ENCODE measurements at regions not wholly inside any gene's neighbourhood (a gene's known extent, or its start where the extent isn't known, plus 50 kb on each side); places are given as distances from the start of the nearest gene placed in this dataset.
"Not testable (repeated sequence)": the region's sequence is repeated elsewhere in the genome, so short reads cannot be mapped to it uniquely, and the experiment has no call there.

DNA sequence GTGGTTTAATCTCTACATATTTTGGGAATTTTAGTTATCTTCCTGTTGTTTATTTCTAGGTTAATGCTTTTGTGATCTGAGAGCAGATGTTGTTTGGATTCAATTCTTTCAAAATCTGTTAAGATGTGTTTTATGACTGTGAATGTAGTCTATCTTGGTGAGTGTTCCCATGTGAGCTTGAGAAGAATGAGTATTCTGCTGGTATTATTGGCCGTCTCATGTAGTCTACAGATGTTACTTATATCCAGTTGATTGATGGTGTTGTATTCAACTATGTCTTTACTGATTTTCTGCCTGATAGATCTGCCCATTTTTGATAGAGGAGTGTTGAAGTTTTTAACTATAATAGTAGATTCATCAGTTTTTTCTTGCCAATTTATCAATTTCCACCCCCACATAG, 141.4 kb upstream of the FOXP2 start:
- DNase-seq: no peak

DNA sequence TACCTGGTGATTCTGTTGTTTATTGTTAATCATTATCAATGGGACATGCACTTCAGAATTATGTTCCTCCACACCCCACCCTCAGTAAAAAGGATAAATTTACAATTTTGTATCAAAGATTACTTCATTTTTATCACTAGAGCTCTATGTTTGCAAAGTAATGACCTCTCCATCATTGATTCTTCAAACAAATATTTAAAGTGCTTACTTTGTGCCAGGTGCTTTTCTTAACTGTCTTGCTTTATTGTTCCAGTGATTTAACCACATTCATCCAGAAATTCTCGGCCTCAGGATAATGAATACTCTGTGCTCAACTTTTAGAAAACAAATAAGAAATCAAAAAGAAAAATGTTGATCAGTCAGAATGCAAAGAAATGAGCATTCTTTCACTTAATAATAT, 144.9 kb upstream of the FOXP2 start:
- DNase-seq: no peak

- not testable (repeated sequence) for DNase-seq
These were observed 147.1 kb upstream of the FOXP2 start for GRCh38 chr7:114267550-114267949.

DNA sequence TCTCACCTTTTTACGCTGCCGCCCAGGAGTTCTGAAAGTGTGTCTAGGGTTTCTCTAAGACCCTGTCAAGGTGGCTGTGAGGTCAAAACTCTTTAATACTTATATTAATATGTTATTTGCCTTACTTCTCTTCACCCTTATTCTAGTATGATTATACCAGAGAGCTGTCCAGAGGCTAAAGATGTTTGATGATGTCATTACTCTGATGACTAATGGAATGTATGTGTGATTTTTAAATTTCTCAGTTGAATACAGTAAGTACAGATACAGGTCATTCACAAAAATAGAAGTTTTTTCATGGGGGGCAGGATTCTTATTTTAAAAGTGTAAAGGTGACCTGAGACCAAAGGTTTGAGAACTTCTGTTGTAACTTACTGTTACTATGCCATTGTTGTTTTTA, 150.6 kb upstream of the FOXP2 start:
- no peak for DNase-seq

DNA sequence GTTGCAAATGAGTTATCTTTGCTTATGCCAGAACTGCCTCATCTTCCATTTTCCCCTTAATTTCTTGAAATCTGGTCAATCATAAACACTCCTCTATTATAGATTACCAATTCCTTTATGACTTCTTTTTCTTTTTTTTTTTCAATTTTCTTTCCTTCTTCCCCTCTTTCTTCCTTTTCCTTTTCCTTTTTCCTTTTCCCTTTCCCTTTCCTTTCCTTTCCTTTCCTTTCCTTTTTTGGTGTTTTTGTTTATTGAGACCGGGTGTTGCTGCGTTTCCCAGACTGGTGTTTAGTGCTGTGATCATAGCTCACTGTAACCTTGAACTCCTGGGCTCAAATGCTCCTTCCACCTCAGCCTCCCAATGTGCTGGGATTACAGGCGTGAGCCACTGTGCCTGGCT, 151.4 kb upstream of the FOXP2 start:
- DNase-seq: no peak

- DNase-seq: no peak
These were observed 159.2 kb upstream of the FOXP2 start for GRCh38 chr7:114255404-114255841.

- DNase-seq: no peak
These were observed 171.0 kb upstream of the FOXP2 start for GRCh38 chr7:114243646-114244045.

- no peak for DNase-seq
These were observed 171.6 kb upstream of the FOXP2 start for GRCh38 chr7:114242992-114243507.

DNA sequence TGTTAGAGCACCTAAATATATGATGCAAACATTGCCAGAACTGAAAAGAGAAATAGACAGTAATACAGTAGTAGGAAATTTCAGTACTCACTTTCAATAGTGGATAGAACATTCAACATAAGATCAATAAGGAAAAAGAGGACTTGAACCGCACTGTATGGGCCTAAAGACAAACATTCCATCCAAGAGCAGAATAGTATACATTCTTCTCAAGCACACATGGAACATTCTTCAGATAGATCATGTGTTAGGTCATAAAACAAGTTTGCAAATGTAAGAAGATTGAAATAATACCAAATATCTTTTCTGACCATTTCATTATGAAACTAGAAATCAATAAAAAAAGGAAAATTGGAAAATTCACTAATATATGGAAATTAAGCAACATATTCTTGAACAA, 185.4 kb upstream of the FOXP2 start:
- DNase-seq: no peak

DNA sequence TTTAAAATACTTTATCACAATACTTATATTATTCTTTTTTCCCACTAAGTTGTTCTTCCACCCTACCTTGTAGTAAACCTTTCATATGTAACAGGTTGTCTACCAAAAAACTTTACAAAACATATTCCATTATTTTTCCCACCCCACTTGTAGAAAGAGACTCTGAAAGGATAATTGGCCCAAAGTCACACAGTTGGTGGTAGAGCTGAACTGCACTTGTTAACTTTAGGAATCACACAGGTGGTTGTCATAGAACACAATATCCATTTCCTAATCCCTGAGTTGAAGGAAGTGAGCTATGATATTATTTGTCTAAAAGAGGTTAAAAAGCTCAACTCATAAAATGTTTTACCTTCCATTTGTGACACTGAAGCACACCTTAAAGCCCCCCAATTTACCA, 188.8 kb upstream of the FOXP2 start:
- DNase-seq: no peak

DNA sequence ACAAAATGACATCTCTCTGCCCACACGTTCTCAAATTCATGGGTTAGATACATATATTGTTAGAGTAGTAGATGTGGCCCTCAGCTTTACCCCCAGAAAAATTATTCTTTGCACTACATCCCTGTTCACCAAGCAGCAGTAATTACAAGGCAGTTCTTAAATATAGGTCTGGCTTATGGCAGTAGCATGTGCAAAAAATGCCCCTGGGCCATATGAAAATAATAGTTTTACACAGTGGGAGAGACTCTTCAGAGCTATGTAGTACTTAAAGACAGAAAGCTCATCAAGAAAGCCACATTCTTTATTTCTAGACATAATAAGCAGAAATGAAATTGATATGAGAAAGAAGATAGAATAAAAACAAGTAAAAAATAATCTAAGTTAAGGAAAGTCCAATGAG, 196.3 kb upstream of the FOXP2 start:
- DNase-seq: peak; percentile 3

DNA sequence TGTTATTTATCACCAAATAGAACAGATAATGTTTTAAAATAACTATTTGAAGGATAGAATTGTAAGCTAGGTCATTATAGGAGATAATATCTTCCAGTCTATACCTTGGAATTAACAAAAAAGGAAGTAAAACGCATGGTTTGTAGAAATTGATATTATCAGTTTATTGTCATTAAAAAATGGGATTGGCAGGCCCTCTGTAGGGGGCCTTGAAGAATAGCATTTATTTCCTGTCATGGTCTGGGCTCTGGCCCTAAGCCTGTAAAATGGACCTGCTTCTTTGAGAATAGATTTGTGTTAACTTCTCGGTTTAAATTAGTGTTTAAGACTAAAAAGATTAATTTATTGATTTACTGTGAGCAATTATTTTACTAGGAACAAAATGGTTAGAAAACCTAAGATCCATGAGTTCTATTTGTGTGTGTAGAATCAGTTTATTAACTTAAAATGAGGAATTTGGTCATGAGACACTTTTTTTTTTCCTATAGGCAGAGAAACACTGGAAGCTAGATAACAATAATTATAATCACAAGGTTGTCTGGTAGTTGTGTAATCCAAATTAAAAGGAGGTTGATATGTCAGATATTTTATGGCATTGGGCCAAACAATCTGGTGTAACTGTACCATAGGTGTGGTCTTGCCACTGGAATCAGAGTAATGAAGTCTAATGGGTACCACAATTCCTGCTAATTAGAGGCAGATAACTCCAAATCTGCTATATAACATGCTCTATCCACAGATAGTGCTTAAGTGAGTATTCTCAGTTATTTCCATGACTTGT, 197.4 kb upstream of the FOXP2 start:
- DNase-seq: peak; percentile 24

- DNase-seq: no peak
These were observed 200.1 kb upstream of the FOXP2 start for GRCh38 chr7:114214466-114214865.

- DNase-seq: no peak
These were observed 201.7 kb upstream of the FOXP2 start for GRCh38 chr7:114212721-114213429.

GRCh38 chr7:114209968-114210367, 204.6 kb upstream of the FOXP2 start:
- no peak for DNase-seq

- no peak for DNase-seq
These were observed 207.9 kb upstream of the FOXP2 start for GRCh38 chr7:114206688-114207087.

DNA sequence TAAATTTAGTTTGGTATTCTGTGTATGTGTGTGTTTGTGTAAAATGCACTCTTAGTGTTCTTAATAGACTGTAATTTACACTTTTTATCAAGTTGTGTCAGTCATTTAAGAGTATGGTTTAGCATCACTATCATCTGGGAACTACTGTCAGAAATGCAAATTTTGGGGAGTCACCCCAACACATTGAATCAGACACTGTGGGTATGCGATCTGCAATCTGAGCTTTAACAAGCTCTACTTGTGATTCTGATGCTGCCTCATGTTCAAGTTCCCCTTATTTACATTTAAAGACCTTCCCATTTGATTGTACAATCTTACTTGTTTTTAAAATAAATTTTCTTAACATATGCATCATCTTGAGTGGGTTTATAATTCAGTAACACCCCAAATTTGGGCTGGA, 218.1 kb upstream of the FOXP2 start:
- no peak for DNase-seq

DNA sequence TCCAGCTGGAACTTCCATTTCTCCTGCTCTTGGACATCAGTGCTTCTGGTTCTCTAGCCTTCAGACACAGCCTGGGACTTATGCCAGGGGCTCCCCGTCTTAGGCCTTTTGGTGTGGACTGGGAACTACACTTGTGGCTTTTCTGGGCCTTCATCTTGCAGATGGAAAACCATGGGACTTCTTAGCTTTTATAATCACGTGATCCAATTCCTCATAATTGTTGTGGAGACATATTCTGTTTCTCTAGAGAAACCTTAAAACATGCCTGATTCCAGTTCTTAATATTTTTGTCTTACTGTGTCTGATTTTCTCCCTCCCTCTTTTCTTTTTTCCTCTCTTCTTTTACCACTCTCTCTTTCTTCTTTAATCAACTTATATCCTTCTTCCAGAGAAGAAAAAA, 224.2 kb upstream of the FOXP2 start:
- no peak for DNase-seq

- DNase-seq: no peak
These were observed 231.1 kb upstream of the FOXP2 start for GRCh38 chr7:114183311-114184088.

DNA sequence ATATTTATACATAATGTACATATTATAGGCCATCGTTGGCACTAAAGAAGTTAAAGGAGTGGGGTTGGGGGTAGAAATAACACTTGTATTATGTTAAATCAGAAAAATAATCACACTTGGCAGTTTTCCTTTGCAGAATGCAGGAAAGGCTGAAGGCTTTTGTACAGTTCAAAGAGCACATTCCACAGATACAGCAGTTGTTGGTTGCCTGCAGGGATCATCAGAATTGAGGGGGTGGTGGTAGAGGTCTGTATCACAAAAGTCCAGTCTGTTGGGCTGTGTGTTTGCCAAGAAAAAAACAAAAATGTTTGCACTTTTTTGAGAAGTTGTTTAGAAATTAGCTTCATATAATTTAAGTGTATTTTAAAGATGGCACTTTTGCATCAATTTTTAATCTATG, 231.8 kb upstream of the FOXP2 start:
- no peak for DNase-seq

DNA sequence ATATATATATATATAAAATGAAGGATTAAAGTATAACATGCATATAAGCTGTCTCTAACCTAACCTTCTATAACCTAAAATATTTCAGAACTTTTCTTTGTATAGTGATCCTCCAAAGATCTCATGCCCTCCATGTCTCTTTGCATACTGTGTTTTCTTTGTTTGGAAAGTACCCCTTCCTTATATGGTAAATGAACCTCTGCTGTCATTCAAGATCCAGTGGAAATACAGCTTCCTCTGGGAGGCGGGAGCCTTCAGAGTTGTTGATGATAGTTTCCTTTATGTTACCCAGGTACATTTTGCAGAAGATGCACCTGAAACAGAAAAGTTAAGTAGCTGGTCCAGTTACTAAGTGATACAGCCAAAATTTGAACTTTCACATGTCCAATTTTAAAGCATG, 233.3 kb upstream of the FOXP2 start:
- no peak for DNase-seq

DNA sequence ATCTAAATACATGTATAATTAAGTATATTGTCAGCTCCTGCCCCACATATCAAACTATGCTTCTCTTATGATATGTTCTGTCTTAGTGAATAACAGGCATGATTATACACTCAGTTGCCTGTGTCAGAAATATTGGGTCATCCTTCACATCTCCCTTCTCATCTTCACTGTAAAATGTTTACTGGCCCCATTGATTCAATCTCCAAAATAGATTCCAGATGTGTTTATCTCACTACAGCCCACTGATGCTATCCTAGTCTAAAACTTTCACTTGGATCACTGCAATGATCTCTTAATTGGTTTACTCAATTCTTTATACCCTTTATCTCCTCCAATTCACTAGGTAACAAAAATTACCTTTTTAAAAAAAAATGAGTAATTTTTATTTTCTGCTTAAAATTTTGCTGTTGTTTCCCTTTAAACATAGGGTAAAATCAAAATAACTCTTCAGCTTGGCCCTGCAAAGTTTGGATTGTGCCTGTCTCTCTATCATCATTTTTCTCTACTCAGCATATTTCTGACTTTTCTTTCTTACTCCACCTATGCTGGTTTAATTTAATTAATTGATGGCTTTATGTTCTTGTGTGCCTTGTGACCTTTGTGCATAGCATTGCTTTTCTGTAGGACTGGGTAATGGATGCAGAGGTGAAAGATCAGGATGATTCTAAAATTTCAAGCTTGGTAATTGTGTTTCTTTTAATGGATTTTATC, 233.9 kb upstream of the FOXP2 start:
- no peak for DNase-seq

DNA sequence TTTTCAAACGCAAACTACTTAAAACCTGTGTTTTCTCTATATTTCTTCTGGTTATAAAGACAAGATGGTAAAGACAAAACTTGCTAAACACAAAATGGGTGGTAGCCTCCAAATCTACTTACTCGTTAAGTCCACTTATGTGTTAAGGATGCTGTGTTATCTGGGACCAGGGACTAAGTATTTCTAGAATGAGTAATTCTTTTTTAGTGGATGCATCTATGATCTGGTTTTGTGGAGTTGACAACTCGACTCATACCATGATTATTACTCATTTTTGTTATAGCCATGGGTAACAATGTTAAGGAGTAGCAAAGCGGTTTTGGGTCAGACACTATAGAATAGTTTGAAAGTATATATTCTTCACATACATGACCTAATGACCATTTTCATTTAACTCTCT, 239.5 kb upstream of the FOXP2 start:
- no peak for DNase-seq
